ENCODE measurements at regions not wholly inside any gene's neighbourhood (a gene's known extent, or its start where the extent isn't known, plus 50 kb on each side); places are given as distances from the start of the nearest gene placed in this dataset.

DNA sequence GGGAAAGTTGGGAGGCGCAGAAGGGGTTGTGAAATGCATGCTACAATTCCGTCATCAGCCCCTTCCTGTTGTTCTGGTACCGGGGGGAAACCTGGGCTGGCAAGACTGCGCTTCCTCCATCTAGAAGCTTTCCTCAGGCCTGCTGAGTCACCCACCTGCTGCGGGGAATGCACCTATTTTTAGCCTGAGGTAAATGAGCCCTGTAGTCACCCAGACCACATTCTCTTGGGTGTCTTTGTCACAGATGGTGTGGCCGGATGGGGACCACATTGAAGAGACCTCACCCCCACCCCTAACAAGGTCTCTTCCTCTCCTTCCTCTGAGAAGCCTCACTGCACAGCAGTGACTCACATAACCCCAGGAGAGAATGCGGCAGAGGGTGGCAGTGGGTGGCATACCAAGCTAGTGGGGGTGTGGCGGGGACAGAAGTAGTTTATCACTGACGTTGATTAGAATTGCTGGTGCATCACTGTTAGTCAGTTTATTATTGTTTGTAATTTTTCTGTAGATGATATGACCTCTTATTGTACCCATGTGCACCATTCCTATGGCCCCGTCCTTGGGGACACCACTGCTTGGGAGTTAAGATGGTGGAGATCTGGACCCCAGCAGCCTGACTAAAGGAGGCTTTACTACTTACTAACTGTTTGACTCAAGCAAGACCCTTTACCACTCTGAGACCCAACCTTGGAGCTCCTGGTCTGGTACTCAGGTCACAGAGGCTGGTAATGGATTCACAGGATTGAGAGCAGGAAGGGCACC lies 83.0 kb upstream of the DUSP5 start:
- peak; percentile 82 for DNase-seq (ENCODE audit: low read depth)

DNA sequence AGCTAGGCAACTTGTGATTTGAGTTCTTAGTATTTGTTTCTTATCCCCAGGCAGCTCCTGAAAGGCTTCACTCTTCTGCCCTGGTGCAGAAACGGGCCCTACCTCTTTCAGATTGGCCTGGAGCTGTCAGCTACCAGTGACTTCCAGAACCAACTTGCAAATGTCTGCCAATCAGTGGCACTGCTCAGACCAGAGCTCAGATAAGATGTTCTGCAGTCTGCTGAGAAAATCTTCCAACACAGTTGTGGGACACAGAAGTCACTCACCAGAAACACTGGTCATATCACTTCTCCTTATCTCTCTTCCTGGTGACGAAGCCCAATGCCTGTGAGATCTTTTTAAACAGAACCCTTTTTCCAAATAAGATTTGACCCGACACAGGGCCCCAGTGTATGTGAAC lies 81.9 kb upstream of the DUSP5 start:
- DNase-seq (ENCODE audit: low read depth) = no peak

DNA sequence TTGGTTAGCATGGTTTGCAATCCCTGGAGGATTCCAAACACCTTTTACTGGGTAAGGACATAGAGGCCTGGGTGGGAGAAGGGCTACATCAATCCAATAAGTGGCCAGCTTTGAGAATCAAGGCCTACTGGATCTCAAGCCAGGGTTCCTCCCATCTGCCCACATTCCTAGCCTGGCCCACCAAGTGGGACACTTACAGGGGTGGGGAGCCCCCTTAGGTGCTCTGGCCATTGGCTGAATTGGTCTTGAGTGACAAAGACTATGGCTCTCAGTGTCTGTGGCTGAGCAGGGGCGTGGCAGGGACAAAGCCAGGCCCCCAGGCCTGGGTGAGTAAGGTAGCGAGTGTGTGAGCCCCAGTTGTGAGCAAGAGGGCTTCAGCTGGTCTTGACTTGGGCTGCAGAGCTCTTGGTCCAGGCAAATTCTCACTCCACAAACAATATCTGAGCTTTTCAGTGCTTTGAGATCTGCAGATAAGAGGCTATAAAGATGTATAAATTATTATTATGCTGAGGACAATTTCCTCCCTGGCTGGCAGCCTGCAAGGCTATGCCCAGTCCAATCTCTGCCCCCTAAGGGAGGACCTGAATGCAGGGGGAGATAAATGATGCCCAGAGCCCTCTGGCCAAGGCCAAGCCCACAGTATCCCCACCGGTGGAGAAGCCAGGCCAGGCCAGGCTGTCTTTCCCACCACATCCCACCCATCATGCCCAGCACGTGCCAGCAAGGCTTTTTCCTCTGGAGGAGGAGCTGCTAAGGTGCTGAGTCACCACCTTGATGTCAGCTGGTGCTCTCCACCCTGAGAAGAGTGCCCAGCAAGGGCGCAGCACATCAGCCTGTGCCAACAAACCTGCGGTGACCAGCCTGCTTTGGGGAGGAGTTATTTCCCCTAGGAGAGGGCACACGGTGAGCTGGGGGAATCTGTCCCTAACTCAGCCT lies 80.7 kb upstream of the DUSP5 start:
- no peak for DNase-seq (ENCODE audit: low read depth)

DNA sequence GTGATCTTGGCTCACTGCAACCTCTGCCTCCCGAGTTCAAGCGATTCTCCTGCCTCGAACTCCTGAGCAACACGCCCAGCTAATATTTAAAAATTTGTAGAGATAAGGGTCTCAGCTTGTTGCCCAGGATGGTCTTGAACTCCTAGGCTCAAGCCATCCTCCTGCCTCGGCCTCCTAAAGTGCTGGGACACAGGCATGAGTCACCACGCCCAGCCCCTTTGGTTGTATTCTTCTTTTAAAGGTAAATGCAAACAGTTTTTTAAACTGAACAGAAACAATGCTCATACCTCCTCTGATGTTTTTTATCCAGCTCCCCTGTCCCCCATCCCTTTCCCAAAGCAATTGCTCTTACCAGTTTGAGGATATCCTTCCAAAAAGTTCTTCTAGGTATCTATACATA lies 79.5 kb upstream of the DUSP5 start:
- no peak for DNase-seq (ENCODE audit: low read depth)

DNA sequence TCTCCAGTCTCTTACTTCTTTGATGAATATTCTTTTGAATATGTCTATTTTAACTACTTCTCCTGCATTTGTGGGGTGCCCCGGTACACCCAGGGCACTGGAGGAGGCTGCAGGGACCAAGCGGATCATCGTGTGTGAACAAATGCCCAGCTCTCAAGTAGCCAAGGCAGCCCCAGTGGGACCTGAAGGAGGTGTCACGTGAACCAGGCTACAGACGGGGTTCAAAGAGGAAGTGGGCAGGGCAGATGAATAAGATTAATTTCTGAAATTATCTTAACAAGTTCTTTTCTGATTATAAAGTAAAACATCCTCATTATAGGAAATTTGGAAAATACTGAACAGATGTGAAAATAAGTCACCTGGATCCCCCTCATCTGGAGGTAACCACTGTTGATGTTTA lies 78.4 kb upstream of the DUSP5 start:
- no peak for DNase-seq (ENCODE audit: low read depth)

DNA sequence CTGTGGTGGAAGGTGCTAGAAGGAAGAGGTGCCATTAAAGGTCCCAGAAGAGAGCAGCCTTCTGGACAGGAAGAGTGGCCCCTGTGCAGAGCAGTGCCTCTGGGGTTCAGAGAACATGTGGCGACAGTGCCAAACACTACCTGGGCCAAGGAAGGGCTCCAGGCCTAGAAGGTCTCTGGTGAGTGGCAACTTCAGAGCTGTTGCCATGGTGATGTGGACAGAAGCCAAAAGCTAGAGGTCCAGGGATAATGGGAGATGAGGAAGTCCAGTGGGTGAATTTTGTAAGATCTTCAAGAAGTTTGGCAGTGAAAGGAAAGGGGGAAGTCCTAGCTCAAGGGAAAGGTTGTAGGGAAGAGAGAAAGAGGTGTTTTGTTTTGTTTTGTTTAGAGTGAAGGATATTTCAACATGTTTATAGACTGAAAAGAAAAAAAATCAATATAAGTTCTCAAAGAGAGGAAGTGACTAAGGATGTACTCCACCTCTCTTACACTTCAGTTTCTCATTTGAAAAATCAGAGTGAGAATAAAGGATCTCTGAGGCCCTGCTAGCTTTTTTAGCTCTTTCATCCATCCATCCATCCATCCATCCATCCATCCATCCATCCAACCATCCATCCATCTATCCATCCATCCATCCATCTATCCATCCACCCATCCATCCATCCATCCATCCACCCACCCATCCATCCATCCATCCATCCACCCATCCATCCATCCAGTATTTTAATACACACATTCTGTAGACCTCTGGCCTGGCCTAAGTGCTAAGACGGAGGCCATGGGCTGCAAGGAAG lies 77.1 kb upstream of the DUSP5 start:
- DNase-seq (ENCODE audit: low read depth) = no peak

DNA sequence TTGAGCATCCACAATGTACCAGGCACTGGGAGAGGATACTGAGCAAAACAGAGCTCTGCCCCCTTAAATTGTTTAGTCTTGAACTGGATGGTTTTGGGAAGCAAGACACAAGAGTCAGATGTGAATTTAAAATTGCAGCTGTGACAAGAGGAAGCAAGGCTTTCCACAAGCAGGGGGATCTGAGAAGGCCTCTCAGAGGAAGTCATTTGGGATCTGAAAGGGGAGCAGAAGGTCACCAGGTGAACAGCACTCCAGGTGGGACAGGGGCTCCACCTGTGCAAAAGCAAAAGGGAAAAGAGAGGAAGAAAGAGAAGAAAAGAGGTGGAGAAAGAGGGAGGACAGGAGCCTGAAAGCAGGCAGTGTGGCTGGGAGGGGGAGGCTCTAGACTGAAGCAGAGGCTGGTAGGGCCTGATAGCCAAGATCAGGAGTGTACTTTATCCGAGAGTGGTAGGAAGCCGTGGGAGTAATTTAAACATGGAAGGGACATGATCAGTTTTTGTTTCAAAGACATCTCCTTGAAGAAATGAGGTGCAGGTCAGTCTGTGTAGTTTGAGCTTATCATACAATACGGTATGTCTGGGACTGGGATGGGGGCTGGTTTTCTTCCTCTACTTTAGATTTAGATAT lies 76.1 kb upstream of the DUSP5 start:
- DNase-seq (ENCODE audit: low read depth) = no peak

DNA sequence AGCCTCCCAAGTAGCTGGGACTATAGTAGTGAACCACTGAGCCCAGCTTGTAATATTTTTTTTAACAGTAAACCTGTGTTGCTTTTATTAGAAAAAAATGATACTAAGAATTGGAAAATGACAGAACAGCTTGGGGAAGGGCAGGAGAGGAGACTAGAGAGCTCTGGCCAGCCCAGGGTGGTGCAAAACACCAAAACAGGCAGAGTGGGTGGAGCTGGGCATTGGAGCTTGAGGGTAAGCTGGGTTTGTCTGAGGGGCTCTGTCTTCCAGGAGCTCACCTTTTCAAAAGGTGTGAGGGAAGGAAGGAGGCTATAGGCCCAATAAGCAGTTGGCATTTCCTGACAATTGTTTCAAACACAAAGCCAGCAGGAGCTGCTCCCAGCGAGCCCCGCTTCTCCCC lies 75.2 kb upstream of the DUSP5 start:
- DNase-seq (ENCODE audit: low read depth) = no peak

DNA sequence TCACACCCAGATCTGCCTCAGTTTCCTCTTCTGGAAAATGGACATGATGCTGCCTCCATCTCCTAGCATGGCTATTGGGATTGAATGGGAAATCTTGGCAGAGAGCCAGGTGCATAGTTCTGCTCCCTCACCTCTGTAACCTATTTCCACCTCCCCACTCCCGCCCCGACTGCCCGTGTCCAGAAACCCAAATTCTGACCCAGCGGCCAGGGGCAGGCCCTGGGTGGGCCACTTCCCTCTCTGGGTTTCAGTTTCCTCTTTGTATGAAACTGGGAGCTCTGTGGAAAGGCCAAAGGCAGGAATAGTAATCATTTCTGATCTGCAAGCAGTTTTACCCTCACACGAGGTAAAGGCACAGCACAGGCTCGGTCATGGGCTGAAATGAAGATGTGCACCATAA lies 74.1 kb upstream of the DUSP5 start:
- DNase-seq (ENCODE audit: low read depth) = no peak

DNA sequence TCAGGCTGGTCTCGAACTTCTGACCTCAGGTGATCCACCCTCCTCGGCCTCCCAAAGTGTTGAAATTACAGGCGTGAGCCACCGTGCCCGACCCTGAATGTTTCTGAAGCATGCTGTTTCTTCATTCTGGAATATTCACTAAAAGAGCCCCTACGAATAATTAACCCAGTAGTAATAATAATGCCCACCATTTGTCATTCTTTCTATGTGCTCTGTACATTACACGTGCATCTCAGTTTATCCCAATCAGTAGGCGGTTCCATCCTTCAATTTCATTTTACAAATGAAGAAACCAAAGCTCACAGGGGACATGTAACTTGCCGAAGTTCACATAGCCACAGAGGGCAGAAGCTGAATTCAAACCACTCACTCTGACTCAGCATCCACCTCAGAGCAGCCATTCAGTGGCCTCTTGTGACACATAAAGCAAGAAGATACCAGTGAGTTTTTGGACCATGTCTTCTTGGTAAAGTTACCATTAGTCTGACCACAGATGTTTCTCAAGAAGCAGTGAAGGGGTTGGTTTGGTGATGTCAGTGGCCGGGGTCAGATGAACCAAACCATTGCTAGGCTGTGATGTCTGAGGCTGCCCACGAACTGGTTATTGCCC lies 71.9 kb upstream of the DUSP5 start:
- no peak for DNase-seq (ENCODE audit: low read depth)

DNA sequence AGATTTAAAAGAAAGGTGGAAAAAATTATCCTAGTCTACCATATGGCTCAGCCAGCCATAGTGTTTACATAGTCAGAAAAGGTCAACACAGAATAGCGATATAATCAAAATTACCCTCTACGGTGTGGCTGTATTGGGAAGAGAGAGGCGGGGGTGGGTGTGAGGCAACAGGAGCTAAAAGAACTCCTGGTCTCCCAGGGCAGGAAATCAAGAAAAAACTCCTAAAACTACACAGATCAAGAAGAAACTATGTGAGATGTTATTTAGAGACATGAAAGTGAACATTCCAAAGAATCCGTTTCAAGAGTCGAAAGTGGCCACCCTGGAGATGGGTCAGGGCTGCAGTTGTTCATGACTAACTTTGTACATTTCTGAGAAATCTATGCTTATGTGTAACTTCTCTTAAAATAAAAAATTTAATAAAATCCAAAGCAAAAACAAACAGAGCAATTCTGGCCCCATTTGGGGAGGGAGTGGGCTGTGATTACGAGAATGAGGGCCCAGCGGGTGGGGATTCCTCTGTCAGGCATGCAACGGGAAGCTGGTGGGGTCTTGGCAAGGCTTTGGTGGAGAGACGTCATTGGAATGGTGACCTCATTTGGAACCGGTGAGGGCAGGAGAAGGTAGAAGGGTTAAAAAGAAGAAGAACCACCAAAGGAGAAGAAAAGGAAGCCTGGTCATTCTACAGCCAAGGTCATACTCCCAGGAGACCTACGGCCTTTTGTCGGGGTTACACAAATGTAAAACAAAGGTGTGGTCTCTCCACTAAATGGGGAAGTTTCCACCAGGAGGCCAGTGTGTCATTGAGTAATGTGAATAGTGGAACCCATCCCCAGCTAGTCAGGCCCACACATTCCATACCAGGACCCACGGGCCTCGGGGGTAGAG lies 71.2 kb upstream of the DUSP5 start:
- DNase-seq (ENCODE audit: low read depth) = no peak

DNA sequence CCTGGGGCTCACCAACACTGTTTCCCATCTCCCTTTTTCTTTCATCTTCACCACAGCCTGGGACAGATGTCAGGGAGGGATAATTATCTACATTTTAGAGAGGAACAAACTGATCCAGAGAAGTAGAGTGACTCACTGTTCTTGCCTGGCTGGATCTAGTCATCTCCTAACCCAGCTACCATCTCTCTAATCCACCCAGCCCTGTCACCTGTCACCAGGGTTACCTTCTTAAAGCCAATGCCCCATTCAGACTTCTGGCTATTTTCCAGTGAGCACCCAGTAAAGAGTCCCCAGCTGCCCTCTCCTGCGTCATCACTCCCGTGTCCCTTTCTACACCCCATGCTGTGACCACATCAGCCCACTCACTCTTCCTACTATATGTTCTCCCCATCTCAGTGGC lies 68.4 kb upstream of the DUSP5 start:
- DNase-seq (ENCODE audit: low read depth) = no peak

DNA sequence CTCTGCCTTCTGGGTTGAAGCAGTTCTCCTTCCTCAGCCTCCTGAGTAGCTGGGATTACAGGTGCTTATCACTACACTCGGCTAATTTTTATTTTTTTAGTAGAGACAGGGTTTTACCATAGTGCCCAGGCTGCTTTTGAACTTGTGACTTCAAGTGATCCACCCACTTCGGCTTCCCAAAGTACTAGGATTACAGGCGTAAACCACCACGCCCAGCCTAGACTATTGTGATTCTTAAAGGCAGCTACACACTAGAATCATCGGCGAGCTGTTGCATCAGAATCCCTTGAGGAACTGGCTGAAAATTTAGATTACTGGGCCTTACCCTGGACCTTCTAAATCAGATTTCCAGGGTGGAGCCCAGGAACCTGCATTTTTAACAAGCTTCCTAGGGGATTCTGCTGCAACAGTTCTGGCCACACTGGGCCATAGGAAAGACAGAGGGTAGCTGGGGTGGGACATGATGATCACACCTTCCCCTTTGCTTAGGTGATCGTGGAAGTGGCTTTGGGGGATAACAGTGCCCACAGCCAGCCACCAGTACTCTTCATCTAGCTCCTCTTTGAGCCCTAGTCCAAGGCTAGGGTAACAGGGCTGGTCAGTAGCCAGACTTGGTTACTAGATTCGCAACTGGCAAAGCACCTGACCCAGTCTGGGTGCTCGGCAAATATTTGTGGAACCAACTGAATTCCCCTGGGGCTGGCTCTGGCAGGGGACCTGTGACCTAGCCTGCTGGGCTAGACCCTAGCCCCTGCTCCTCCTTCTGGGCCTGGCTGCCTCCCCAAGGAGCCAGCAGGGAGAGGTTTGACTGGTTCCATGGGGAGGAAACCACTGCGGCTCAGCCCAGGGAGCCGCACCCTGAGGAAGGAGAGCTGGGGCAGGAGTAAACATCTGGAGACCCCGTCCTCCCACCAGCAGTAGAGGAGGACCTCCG lies 67.1 kb upstream of the DUSP5 start:
- no peak for DNase-seq (ENCODE audit: low read depth)

DNA sequence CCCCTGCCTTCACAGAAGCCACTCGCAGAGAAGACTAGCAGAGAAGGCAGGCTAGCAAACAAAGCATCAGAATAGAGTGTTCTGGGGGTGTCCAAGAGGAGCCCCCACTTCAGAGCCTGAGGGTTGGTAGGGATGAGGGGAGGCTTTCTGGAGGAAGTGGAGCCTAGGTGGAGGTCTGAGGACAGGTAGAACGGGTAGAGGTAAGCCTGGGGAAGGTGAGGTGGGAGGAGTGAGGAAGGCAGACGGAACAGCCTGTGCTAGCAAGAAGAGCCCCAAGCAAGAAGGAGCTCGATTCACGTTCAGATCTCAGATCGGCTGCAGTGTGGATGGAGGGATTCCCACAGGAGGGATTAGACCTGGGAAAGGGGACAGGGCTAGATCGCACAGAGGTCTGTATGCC lies 66.0 kb upstream of the DUSP5 start:
- no peak for DNase-seq (ENCODE audit: low read depth)

DNA sequence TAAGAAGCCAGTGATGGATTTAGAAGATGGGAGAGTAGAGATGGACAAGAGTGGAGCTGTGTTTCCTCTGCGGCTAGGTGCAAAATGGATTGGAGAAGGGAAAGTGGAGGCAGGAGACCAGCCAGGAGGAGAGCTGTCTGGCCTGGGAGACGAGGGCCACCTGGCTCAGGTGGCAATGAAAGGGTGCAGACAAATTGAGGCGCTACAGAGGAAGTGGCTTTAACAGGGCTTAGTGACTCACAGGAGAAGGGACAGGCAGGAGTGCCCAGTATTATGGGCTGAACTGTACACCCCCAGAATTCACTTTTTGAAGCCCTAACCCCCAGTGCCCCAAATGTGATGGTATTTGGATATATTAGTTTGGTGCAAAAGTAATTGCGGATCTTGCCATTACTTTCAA lies 65.6 kb upstream of the DUSP5 start:
- DNase-seq (ENCODE audit: low read depth) = no peak

DNA sequence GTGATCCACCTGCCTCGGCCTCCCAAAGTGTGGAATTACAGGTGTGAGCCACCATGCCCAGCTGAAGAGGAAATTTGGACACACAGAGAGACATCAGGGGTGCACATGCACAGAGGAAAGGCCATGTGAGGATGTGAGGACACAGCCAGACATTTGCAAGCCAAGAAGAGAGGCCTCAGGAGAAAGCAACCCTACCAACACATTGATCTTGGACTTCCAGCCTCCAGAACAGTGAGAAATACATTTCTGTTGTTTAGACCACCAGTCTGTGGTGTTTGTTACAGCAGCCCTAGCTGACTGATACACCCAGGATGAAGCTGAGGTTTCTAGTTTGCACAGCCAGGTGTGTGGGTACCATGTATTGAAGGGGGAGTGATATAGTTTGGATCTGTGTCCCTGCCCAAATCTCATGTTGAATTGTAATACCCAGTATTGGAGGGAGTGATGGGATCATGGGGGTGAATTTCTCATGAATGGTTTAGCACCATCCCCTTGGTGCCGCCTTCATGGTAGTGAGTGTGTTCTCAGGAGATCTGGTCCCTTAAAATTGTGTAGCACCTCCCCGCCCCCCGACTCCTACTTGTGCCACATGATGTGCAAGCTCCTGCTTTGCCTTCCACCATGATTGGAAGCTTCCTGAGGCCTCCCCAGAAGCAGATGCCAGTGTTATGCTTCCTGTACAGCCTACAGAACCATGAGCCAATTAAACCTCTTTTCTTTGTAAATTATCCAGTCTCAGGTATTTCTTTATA lies 64.7 kb upstream of the DUSP5 start:
- DNase-seq (ENCODE audit: low read depth) = no peak

DNA sequence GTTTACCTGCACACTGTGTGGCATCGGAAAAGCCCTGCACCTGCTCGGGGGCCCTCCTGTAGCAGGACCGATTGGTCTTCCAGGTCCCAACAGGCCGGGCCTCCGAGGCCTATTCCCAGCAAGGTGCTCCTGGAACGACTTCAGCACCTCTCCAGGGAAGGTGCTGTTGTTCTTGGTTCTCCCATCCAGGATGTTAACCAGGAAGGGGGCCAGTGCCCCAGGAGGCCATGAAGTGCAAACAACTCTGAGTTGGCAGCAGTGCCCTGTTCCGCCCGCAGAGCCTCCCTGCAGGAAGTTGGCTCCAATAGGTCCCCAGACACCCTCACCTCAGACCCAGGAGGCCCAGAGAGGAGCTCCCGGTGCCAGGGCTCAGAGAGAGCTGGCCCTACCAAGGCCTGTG lies 64.0 kb upstream of the DUSP5 start:
- DNase-seq (ENCODE audit: low read depth) = no peak

DNA sequence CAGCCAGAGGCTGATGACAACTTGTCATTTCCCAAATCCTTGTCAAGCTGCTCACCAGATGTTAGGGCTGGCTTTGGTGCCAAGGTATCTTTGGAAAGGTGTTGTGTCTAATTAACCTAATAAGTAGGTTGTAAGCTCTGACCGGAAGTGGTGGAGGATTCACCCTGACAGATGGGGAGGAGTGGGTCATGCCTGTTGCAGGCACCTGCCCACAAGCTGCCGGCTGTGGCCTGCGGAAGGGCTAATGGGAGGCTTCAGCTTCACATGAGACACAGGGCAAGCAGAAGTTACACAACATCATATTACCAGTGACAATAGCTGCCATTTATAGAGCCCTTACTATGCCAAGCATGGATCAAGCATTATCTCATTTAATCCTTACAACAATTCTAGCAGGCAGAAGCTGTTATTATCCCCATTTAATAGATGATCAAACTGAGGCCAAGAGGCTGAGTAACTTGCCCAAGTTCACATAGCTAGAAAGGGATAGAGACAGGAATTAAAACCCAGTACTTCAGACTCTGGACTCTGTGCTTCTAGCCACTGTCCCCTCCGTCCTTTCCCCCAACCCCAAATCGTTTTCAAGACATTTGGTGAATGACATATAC lies 63.1 kb upstream of the DUSP5 start:
- no peak for DNase-seq (ENCODE audit: low read depth)

All from stimulated activated CD8-positive, alpha-beta memory T cell treated with anti-CD3 and anti-CD28 coated beads, Interleukin-12 subunit alpha, Interleukin-12 subunit beta, amount 100 ng/mL, for 1 hour (primary cell).